Activated CD4-positive, alpha-beta T cell treated with anti-CD3 and anti-CD28 coated beads, Interleukin-2, amount 50 U/mL, for 48 hours (primary cell): ENCODE measurements at regions not wholly inside any gene's neighbourhood (a gene's known extent, or its start where the extent isn't known, plus 50 kb on each side); places are given as distances from the start of the nearest gene placed in this dataset.

Source experiments
- DNase-seq, 2 experiments: peaks; one replicate each; pipeline ENCODE4 v3.0.0-alpha.2; 2020

- no peak for DNase-seq
These were observed 78.3 kb upstream of the CIBAR2 start for GRCh38 chr16:85190572-85190971.

GRCh38 chr16:85191341-85191965 is 79.2 kb upstream of the CIBAR2 start:
- no peak for DNase-seq

DNA sequence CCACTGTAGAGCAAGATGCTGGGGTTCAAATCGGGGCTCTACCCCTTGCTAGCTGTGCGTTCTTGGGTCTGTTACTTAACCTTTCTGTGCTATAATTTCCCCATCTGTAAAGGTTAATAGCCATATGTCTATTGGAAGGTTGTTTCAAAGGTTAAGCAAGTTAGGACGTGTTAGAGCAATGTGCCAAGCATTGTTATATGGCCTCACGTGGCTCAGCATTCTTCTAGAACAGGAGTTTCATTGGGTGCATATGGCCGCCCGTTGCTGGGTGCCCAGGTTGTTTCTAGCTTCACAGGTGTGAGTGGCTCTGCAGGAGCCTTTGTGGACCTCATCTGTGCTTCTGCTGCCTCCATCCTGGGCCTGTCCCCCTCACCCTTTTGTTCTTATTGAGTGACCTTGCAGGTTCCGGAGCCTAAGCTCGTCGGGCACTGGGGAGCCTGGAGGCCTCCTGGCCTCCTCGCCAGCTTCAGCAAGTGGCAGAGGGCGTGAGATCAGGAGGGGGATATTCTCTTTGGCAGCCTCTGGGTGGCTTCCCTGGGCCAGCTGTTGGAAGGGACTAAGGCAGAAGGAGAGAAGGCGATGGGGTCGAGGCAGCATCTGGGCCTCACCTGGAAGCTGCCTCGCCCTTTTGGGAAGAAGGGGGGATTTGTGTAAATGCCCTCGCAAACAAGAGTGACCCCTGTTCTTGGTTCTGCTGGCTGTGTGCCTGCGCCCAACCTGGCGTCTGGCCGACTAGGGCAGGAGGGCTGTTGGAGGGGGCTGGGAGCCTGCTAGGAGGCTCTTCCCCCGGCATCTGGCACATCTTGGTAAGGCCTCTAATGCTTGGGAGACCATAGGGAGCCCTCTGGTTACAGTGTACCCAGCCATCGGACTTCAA is 80.2 kb upstream of the CIBAR2 start:
- DNase-seq, result no peak

DNA sequence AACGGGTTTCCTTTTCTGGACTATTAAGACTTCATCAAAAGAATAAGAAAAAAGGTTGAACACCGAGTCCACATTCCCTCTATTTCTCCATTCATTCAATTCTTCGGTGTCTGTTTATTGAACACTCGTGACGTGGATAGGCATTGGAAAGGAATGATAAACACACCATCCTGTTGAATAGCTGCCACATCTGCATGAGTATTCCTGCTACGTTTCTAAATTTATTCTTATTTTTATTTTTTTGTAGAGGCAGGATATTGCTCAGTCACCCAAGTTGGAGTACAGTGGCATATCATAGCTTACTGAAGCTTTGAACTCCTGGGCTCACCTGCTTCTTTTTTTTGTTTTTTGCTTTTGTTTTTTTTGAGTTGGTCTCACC is 80.8 kb upstream of the CIBAR2 start:
- DNase-seq, result no peak

- DNase-seq, result no peak
These were observed 81.6 kb upstream of the CIBAR2 start for GRCh38 chr16:85193876-85194275.

DNA sequence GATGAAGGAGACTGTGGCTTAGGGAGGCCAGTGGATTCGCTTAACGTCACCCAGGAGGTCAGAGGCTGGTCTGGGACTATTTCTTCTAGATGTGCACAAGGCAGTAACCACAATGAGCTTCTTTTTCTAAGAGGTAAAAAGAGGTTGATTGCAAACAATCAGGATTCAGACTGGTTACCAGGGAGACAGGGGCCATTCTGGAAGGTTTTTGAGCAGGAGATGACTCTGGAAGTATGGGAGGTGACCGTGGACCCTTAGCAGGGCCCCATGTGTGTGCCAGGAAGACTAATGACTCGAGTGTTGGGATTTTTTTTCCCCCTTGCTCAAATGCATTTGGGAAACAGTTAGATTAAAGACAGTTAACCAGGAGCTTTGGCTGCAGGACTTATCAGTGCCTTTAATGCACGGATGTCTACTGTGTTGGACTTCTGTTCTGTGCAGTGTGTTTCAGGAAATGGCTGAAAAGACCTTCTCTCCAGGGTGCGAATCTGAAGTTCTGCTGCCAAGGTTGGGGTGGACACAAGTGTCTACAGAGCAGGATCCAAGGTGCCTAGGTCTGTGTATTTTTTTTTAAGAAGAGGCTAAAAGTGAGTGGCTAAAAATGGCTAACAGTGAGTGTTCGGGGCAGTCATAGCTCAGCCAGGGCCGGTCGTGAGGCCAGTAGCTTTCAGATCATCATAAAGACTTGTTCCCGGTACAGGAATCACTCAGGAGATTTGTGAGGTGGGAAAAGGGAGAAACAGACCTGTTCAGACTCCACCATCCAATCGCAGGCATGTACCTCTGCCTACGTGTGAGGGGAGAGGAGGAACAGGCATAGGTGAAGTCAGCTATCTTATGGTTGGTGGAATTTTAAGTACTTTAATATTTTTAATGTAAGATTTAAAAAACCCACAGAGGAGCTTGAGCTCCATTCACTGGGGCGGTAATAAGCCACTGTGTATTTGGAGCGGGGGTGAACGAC is 82.3 kb upstream of the CIBAR2 start:
- DNase-seq, result no peak

- DNase-seq, result no peak
These were observed 83.0 kb upstream of the CIBAR2 start for GRCh38 chr16:85195271-85195647.

DNA sequence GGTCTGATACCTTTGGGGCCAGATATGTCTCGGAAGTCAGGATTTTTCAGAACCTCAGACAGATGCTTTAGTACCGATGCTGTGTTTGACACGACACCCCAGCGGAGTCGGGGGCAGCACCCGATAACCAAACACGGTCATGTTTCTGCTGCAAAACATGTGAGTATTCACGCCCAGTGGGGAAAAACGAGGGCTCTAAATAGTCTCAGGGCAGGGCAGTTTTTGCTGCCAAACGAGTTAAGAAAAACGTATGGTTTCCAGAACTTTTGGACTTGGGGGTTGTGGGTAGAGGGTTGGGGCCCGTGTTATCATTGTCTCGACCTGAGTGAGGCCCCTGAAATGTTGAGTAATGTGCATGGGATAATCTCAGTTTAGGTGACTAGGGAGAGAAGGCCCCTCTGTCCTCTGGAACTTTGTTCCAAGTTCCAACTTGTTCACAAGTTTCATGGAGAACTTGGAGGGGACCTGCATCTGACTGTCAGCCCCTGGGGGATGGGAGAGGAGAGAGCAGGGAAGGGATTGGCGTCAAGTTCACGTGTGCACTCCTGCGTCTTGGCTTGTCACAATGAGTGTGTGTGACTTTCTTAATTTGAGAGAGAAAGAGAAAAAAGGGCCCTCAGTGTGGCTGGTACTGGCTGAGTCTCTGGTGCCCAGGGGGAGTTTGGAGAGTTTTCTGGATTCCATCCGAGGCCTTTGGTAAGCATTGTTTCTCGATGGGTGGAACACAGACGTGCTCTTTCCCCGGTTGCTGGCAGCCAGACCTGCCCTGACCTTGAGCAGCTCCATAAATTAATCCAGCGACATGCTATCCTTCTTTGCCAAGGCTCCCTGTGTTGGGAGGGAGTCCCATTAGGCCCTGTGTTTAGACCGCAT is 83.9 kb upstream of the CIBAR2 start:
- no peak for DNase-seq

- no peak for DNase-seq
These were observed 84.7 kb upstream of the CIBAR2 start for GRCh38 chr16:85196976-85197375.

- DNase-seq, result no peak
These were observed 85.6 kb upstream of the CIBAR2 start for GRCh38 chr16:85197611-85198566.

DNA sequence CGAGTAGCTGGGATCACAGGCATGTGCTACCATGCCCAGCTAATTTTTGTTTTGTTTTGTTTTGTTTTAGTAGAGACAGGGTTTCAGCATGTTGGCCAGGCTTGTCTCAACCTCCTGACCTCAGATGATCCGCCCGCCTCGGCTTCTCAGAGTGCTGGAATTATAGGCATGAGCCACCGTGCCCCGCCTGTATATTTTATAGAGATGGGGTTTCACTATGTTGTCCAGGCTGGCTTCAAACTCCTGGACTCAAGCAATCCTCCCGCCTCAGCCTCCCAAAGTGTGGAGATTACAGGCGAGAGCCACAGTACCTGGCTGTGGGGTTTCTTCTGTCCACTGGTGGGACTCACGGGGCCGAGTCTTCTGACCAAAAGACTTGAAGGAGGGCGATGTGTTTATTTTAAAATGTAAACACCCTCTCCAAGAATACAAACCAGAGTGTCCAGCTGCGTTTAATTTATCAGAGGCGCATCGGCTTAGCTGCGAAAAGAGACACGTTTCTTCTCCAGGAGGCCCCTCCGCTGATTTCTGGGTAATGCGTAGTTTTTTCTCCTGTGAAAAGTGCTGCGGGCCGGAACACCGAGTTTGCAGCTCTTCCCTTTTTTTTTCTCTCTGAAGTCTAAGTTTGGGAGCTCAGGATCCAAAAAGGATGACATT is 86.9 kb upstream of the CIBAR2 start:
- DNase-seq, result no peak

DNA sequence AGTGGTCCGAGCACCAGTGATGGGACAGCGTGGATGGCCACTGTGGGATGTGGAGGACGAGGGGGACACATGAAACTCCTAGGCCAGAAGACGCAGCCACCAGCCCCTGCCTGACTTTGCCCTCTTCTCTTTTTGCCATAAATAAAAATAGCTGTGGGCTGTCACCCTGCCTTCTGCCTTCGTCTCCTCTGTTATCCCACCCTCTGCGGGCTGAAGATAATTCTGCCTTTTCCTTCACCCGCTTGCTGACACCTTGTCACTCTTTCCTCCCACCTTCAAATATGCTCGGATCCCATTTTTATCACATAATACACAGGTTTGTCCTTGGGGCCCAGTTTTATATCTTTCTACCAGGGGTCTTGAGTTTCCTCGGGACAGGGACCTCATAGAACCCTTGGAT is 87.6 kb upstream of the CIBAR2 start:
- DNase-seq, result no peak

DNA sequence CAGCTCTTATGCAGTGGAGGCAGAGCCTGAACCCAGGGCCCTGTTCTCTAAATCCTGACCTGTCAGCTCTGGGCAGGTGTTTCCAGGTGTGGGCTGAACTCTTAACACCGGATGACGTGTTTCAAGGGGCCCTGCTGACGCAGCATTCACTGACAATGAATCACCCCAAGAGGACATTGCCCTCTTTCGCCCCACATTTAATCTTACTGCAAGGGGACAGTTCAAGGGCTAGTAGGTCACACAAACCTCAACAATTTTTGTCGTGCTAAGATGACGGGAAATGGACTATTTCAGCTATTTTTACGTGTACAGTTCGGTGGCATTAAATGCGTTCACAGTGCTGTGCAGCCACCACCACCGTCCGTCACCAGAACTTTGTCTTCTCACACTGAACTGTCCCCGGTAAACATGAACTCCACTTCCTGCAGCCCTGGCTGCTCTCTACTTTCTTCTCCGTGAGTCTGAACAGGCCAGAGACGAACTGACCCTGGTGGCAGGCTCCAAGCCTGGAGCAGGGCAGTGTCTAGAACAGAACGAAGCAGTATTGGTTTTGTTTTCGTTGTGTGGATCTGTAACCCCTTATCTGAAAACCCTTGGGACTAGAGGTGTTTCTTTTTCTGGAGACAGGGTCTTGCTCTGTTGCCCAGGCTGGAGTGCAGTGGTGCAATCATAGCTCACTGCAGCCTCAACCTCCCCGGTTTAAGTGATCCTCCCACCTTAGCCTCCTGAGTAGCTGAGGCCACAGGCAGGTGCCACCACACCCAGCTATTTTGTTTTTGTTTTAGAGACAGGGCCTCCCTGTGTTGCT is 88.4 kb upstream of the CIBAR2 start:
- DNase-seq, result no peak

DNA sequence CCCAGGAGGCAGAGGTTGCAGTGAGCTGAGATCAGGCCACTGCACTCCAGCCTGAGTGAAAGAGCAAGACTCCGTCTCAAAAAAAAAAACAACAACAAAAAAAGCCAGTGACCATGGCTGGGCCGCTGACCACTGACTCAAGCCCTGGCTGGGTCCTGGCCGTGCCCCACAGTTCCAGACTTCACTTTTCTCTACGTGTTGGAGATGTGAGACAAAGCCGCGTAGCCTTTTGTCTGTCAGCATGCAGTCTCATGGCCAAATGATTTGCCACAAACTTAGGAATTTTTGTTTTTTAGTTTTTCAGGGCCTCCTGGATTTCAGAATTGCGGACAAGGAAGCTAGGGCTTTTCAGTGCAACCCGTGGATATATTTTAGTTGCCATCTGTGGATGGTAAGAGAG is 89.3 kb upstream of the CIBAR2 start:
- no peak for DNase-seq

DNA sequence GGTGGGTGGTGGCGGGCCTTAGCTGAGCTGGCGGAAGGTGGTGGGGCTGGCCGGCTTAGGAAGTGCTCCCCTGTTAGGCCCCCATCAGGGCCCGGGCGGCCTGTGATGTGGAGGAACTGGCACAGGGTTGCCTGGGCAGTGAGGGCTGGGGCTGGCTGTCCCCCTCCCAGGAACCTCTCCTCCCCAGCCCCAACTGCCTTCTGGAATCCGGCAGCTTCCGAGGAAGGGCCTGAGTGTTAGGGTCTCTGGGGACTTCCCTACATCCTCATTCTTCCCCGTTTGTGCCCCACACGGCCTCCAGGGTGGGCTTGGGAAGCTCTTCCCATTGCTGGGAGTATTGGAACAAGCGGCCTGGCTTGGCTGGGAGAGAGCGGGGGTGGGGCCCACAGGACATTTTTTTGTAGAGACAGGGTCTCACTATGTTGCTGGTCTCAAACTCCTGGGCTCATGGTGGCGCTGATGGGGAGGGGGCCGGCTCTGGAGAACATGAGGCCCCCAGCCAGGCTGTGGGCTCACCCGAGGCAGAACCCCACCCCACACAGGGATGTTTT is 89.9 kb upstream of the CIBAR2 start:
- DNase-seq, result no peak

- DNase-seq, result no peak
These were observed 90.6 kb upstream of the CIBAR2 start for GRCh38 chr16:85202631-85203461.

DNA sequence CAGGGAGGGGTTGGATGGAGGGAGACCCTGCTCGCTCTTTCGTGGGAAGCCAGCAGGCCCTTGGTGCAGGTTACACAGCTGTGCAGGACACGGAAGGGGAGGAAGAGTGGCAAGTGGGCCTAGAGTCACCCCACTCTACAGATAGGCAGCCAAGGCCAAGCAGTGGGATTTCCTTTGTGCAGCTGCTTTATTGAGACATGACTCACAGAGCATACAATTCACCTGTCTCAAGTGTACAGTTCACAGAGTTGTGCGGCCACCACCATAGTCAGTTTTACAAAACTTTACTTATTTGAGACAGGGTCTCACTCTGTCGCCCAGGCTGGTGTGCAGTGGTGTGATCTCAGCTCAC is 91.2 kb upstream of the CIBAR2 start:
- no peak for DNase-seq

GRCh38 chr16:85204242-85205010 is 92.2 kb upstream of the CIBAR2 start:
- DNase-seq, result no peak
